Tibial nerve (tissue), 4 donors: ENCODE measurements at regions not wholly inside any gene's neighbourhood (a gene's known extent, or its start where the extent isn't known, plus 50 kb on each side); places are given as distances from the start of the nearest gene placed in this dataset.

ENCODE experiments used
- DNase-seq, 2 donors: peaks; one replicate each; pipeline ENCODE4 v3.0.0-alpha.2; 2019; ENCODE audit warnings: low spot score in 2 of 2
- H3K27ac ChIP-seq, 4 donors: fragments of 200-600 bp; sonication (generic) in 3 of 4; one replicate each; pipeline ENCODE4 v1.5.1; 2017 to 2019; ENCODE audit warnings: mild to moderate bottlenecking in 1 of 4
- H3K27me3 ChIP-seq, 2 donors: fragments of 200-600 bp; sonication (generic) in 1 of 2; one replicate each; pipeline versions ENCODE4 v1.5.1 to v1.6.0; 2017 to 2019
- H3K36me3 ChIP-seq, 3 donors: fragments of 200-600 bp; sonication (generic); one replicate each; pipeline ENCODE4 v1.5.1; 2018 to 2019
- H3K4me1 ChIP-seq, 4 donors: fragments of 200-600 bp; sonication (generic) in 3 of 4; one replicate each; pipeline ENCODE4 v1.5.1; 2017 to 2019
- H3K4me3 ChIP-seq, 4 donors: fragments of 200-600 bp; sonication (generic) in 3 of 4; one replicate each; pipeline ENCODE4 v1.5.1; 2017 to 2019; ENCODE audit warnings: mild to moderate bottlenecking in 1 of 4, moderate library complexity in 1 of 4
- H3K9me3 ChIP-seq, 4 donors: fragments of 200-600 bp; sonication (generic) in 3 of 4; one replicate each; pipeline ENCODE4 v1.5.1; 2017 to 2019
- CTCF ChIP-seq, 5 experiments: fragments of 200-600 bp in 3 of 5; fragments of 450-650 bp in 2 of 5; sonication (generic) in 3 of 5; IDR thresholded peaks; one replicate each; pipeline ENCODE4 v1.5.1; 2016 to 2019; ENCODE audit warnings: antibody characterized with exemption in 5 of 5, mild to moderate bottlenecking in 3 of 5, moderate library complexity in 2 of 5
- EP300 ChIP-seq, 2 donors: sonication (generic); formaldehyde crosslinking; IDR thresholded peaks; one replicate each; pipeline ENCODE4 v1.6.1; 2017; ENCODE audit warnings: antibody characterized with exemption in 2 of 2, mild to moderate bottlenecking in 1 of 2
- POLR2A ChIP-seq, 2 donors: fragments of 450-650 bp; IDR thresholded peaks; one replicate each; pipeline ENCODE4 v1.6.1; 2017; ENCODE audit warnings: antibody characterized with exemption in 2 of 2, mild to moderate bottlenecking in 2 of 2, moderate library complexity in 2 of 2
- WGBS, 2 donors: methylation state at CpG; one replicate each; pipeline ENCODE4 v1.1.5; 2018; 5-methylcytosine and 5-hydroxymethylcytosine counted together

GRCh38 chr19:28585796-28586195 lies 627.2 kb downstream of the UQCRFS1 start:
- DNase-seq: no peak
- H3K27me3 ChIP-seq: no peaks in the 10 kb centered on the region
- 60 to 61% methylated on average over 4 of the region's 4 CpGs for WGBS, 2 donors
- no peaks in the 10 kb centered on the region for H3K9me3 ChIP-seq
- no peak for TF ChIP-seq EP300 (IDR thresholded peaks at IDR 0.05)
- no peak for TF ChIP-seq POLR2A (IDR thresholded peaks at IDR 0.05)
- no peak for TF ChIP-seq CTCF (IDR thresholded peaks at IDR 0.05)
- H3K27ac ChIP-seq: no peak overlapping the region
- no peaks in the 10 kb centered on the region for H3K4me1 ChIP-seq
- H3K4me3 ChIP-seq: no peak overlapping the region
- no peaks in the 10 kb centered on the region for H3K36me3 ChIP-seq

- Histone ChIP-seq H3K4me1 (no peaks in the 10 kb centered on the region), H3K4me3 (no peak overlapping the region), H3K36me3 (no peaks in the 10 kb centered on the region), H3K27me3 (no peaks in the 10 kb centered on the region), H3K27ac (no peak overlapping the region), H3K9me3 (no peaks in the 10 kb centered on the region)
- 76 to 84% methylated on average over 8 of the region's 8 CpGs for WGBS, 2 donors
- no peak for TF ChIP-seq CTCF (IDR thresholded peaks at IDR 0.05)
- no peak for TF ChIP-seq POLR2A (IDR thresholded peaks at IDR 0.05)
- TF ChIP-seq EP300 (IDR thresholded peaks at IDR 0.05): no peak
- no peak for DNase-seq
Observed at GRCh38 chr19:28583713-28584112, 629.2 kb downstream of the UQCRFS1 start.

GRCh38 chr19:28583242-28583641 lies 629.7 kb downstream of the UQCRFS1 start:
- H3K9me3 ChIP-seq: no peaks in the 10 kb centered on the region
- WGBS, 2 donors: 71 to 82% methylated on average over 3 of the region's 3 CpGs
- H3K27me3 ChIP-seq: no peaks in the 10 kb centered on the region
- TF ChIP-seq EP300 (IDR thresholded peaks at IDR 0.05) (no peak), CTCF (IDR thresholded peaks at IDR 0.05) (no peak), POLR2A (IDR thresholded peaks at IDR 0.05) (no peak)
- H3K36me3 ChIP-seq: no peaks in the 10 kb centered on the region
- no peak overlapping the region for H3K4me3 ChIP-seq
- no peak overlapping the region for H3K27ac ChIP-seq
- H3K4me1 ChIP-seq: no peaks in the 10 kb centered on the region
- no peak for DNase-seq

- Histone ChIP-seq H3K4me3 (no peak overlapping the region), H3K27ac (no peak overlapping the region), H3K27me3 (no peaks in the 10 kb centered on the region), H3K4me1 (no peaks in the 10 kb centered on the region), H3K36me3 (no peaks in the 10 kb centered on the region), H3K9me3 (no peaks in the 10 kb centered on the region)
- TF ChIP-seq CTCF (IDR thresholded peaks at IDR 0.05) (no peak), POLR2A (IDR thresholded peaks at IDR 0.05) (no peak)
- DNase-seq: no peak
- 38 to 39% methylated on average over 2 of the region's 2 CpGs for WGBS, 2 donors
Observed at GRCh38 chr19:28582796-28583195, 630.2 kb downstream of the UQCRFS1 start.

- Histone ChIP-seq H3K9me3 (no peaks in the 10 kb centered on the region), H3K4me1 (no peaks in the 10 kb centered on the region), H3K36me3 (no peaks in the 10 kb centered on the region), H3K27ac (no peak overlapping the region), H3K4me3 (no peak overlapping the region), H3K27me3 (no peaks in the 10 kb centered on the region)
- no peak for DNase-seq
- WGBS, 2 donors: 87 to 93% methylated on average over 6 of the region's 6 CpGs
- TF ChIP-seq EP300 (IDR thresholded peaks at IDR 0.05): no peak
Observed at GRCh38 chr19:28582344-28582743, 630.6 kb downstream of the UQCRFS1 start.

GRCh38 chr19:28581468-28581770 lies 631.5 kb downstream of the UQCRFS1 start:
- DNase-seq: no peak
- Histone ChIP-seq H3K27ac (no peak overlapping the region), H3K36me3 (no peaks in the 10 kb centered on the region), H3K9me3 (no peaks in the 10 kb centered on the region), H3K27me3 (no peaks in the 10 kb centered on the region), H3K4me3 (no peak overlapping the region), H3K4me1 (no peaks in the 10 kb centered on the region)
- no peak for TF ChIP-seq POLR2A (IDR thresholded peaks at IDR 0.05)
- no peak for TF ChIP-seq EP300 (IDR thresholded peaks at IDR 0.05)
- no peak for TF ChIP-seq CTCF (IDR thresholded peaks at IDR 0.05)
- 76 to 80% methylated on average over 4 of the region's 4 CpGs for WGBS, 2 donors
